Stimulated activated CD4-positive, alpha-beta T cell treated with anti-CD3 and anti-CD28 coated beads, Interleukin-12 subunit alpha, Interleukin-12 subunit beta, amount 100 ng/mL, for 48 hours (primary cell): ENCODE measurements at regions not wholly inside any gene's neighbourhood (a gene's known extent, or its start where the extent isn't known, plus 50 kb on each side); places are given as distances from the start of the nearest gene placed in this dataset.

ENCODE experiments used
- DNase-seq, 3 donors: peaks; one replicate each; pipeline ENCODE4 v3.0.0-alpha.2; 2020; ENCODE audit warnings: low read depth in 2 of 3, low spot score in 1 of 3

GRCh38 chr4:110675426-110675825, 52.5 kb upstream of the PITX2 start:
- DNase-seq: no peak

- no peak for DNase-seq
These were observed 53.4 kb upstream of the PITX2 start for GRCh38 chr4:110676241-110676640.

GRCh38 chr4:110678517-110679227, 55.8 kb upstream of the PITX2 start:
- DNase-seq: no peak

GRCh38 chr4:110680265-110680664, 57.4 kb upstream of the PITX2 start:
- no peak for DNase-seq

GRCh38 chr4:110681381-110681780, 58.5 kb upstream of the PITX2 start:
- no peak for DNase-seq

GRCh38 chr4:110682311-110682710, 59.4 kb upstream of the PITX2 start:
- DNase-seq: no peak

GRCh38 chr4:110683601-110684000, 60.7 kb upstream of the PITX2 start:
- no peak for DNase-seq

- DNase-seq: no peak
These were observed 79.4 kb upstream of the PITX2 start for GRCh38 chr4:110702326-110702725.

- DNase-seq: no peak
These were observed 82.0 kb upstream of the PITX2 start for GRCh38 chr4:110704748-110705439.

- no peak for DNase-seq
These were observed 82.5 kb upstream of the PITX2 start for GRCh38 chr4:110705440-110705782.

GRCh38 chr4:110710070-110710469, 87.2 kb upstream of the PITX2 start:
- no peak for DNase-seq

GRCh38 chr4:110712486-110712885, 89.6 kb upstream of the PITX2 start:
- no peak for DNase-seq

GRCh38 chr4:110730318-110730717, 107.4 kb upstream of the PITX2 start:
- DNase-seq: no peak

GRCh38 chr4:110733901-110734300, 111.0 kb upstream of the PITX2 start:
- no peak for DNase-seq

GRCh38 chr4:110735686-110736085, 112.8 kb upstream of the PITX2 start:
- DNase-seq: no peak

GRCh38 chr4:110737931-110738330, 115.1 kb upstream of the PITX2 start:
- DNase-seq: no peak

- no peak for DNase-seq
These were observed 119.3 kb upstream of the PITX2 start for GRCh38 chr4:110742143-110742542.

GRCh38 chr4:110748071-110748470, 125.2 kb upstream of the PITX2 start:
- no peak for DNase-seq

- no peak for DNase-seq
These were observed 128.3 kb upstream of the PITX2 start for GRCh38 chr4:110751183-110751582.

- DNase-seq: no peak
These were observed 129.1 kb upstream of the PITX2 start for GRCh38 chr4:110751986-110752385.

GRCh38 chr4:110753466-110753865, 130.6 kb upstream of the PITX2 start:
- no peak for DNase-seq

- DNase-seq: no peak
These were observed 131.8 kb upstream of the PITX2 start for GRCh38 chr4:110754716-110755115.

- DNase-seq: no peak
These were observed 146.7 kb upstream of the PITX2 start for GRCh38 chr4:110769578-110769977.
